ENCODE measurements at regions not wholly inside any gene's neighbourhood (a gene's known extent, or its start where the extent isn't known, plus 50 kb on each side); places are given as distances from the start of the nearest gene placed in this dataset.

GRCh38 chr11:19546325-19546724 is 166.3 kb upstream of the NAV2 start:
- TF ChIP-seq JUND (IDR thresholded peaks at IDR 0.05; ENCODE audit: low read length) (no peak), TAF1 (IDR thresholded peaks at IDR 0.05; ENCODE audit: low read depth, low read length) (no peak), EZH2 (IDR thresholded peaks at IDR 0.05; ENCODE audit: low read depth, low read length, severe bottlenecking) (no peak)
